H1 (cell line): ENCODE measurements at regions not wholly inside any gene's neighbourhood (a gene's known extent, or its start where the extent isn't known, plus 50 kb on each side); places are given as distances from the start of the nearest gene placed in this dataset.

Experiments
- CTCF ChIA-PET: fragments of 300-600 bp; sonication (Branson Sonifier 250); formaldehyde crosslinking; loops from one replicate; lab custom pipeline; 2021; ENCODE audit not compliant: partially characterized antibody; lab: Charles Lee
- POLR2A ChIA-PET: fragments of 300-600 bp; sonication (Branson Sonifier 250); formaldehyde crosslinking; loops from one replicate; lab custom pipeline; 2021; ENCODE audit warnings: inconsistent platforms; ENCODE audit not compliant: partially characterized antibody; lab: Charles Lee
- DNase-seq, 2 experiments: peaks; one replicate each; pipeline versions ENCODE4 v3.0.0 to v3.0.0-alpha.2; 2010 to 2022; ENCODE audit warnings: low spot score in 2 of 2, low read depth in 1 of 2, mixed read lengths in 1 of 2
- FAIRE-seq: peaks from 2 replicates; lab custom pipeline; 2011; peaks lifted over from hg19 to GRCh38; lab: Jason Lieb, UNC
- H2AFZ ChIP-seq: 2 replicates; pipeline ENCODE4 v1.8.1; 2012; ENCODE audit warnings: low read length, inconsistent platforms
- H2AK5ac ChIP-seq: 2 replicates; pipeline ENCODE4 v1.6.1; 2013; ENCODE audit warnings: low read depth, low read length
- H2BK120ac ChIP-seq: replicated peaks from 2 replicates; pipeline ENCODE3; 2013; ENCODE audit warnings: low read depth, low read length, inconsistent platforms
- H2BK12ac ChIP-seq: 2 replicates; pipeline ENCODE4 v1.6.1; 2013; ENCODE audit warnings: low read depth, low read length
- H2BK15ac ChIP-seq: 2 replicates; pipeline ENCODE4 v1.6.1; 2013; ENCODE audit warnings: low read length
- H2BK20ac ChIP-seq: 2 replicates; pipeline ENCODE4 v1.6.1; 2013; ENCODE audit warnings: low read length
- H2BK5ac ChIP-seq: 2 replicates; pipeline ENCODE4 v1.6.1; 2013; ENCODE audit warnings: low read depth, low read length
- H3K14ac ChIP-seq: 2 replicates; pipeline ENCODE4 v1.6.1; 2013; ENCODE audit warnings: inconsistent platforms; ENCODE audit not compliant: insufficient read length
- H3K18ac ChIP-seq: 2 replicates; pipeline ENCODE4 v1.6.1; 2013; ENCODE audit warnings: low read length; ENCODE audit errors: extremely low read depth
- H3K23ac ChIP-seq: 2 replicates; pipeline ENCODE4 v1.6.1; 2013; ENCODE audit warnings: inconsistent platforms; ENCODE audit not compliant: insufficient read length
- H3K23me2 ChIP-seq: 2 replicates; pipeline ENCODE4 v1.6.1; 2013; ENCODE audit warnings: low read depth, low read length
- H3K27ac ChIP-seq: 2 replicates; pipeline ENCODE4 v1.6.1; 2011; ENCODE audit warnings: low read depth, low read length, inconsistent platforms
- H3K27me3 ChIP-seq, 4 experiments: replicated peaks in 1 of 4; 1 replicate in 1 of 4; 2 replicates in 3 of 4; pipeline versions ENCODE4 v1.6.1 to v1.8.1; 2011 to 2013; ENCODE audit warnings: low read length in 3 of 4, mild to moderate bottlenecking in 3 of 4, inconsistent platforms in 2 of 4, mixed read lengths in 2 of 4, moderate library complexity in 1 of 4; ENCODE audit not compliant: control insufficient read depth in 3 of 4, insufficient read depth in 3 of 4; ENCODE audit errors: extremely low read depth in 1 of 4
- H3K36me3 ChIP-seq, 4 experiments: 2 replicates each; pipeline versions ENCODE4 v1.6.1 to v1.8.1; 2011 to 2013; ENCODE audit warnings: mild to moderate bottlenecking in 4 of 4, low read length in 3 of 4, moderate library complexity in 2 of 4, control low read depth in 1 of 4, inconsistent platforms in 1 of 4; ENCODE audit not compliant: insufficient read depth in 4 of 4, control insufficient read depth in 2 of 4
- H3K4ac ChIP-seq: replicated peaks from 2 replicates; pipeline ENCODE3; 2013; ENCODE audit warnings: low read length, low read depth, mixed read lengths, inconsistent platforms; ENCODE audit not compliant: insufficient read length
- H3K4me1 ChIP-seq, 4 experiments: replicated peaks in 1 of 4; 1 replicate in 1 of 4; 2 replicates in 3 of 4; pipeline versions ENCODE4 v1.6.1 to v1.8.1; 2011 to 2013; ENCODE audit warnings: low read length in 3 of 4, inconsistent platforms in 2 of 4, mixed read lengths in 1 of 4; ENCODE audit not compliant: insufficient read depth in 4 of 4, control insufficient read depth in 3 of 4
- H3K4me2 ChIP-seq, 2 experiments: 2 replicates each; pipeline versions ENCODE4 v1.6.1 to v1.8.1; 2011 to 2013; ENCODE audit warnings: low read depth in 2 of 2, low read length in 2 of 2, control low read depth in 1 of 2, inconsistent platforms in 1 of 2, mild to moderate bottlenecking in 1 of 2; ENCODE audit not compliant: insufficient read depth in 1 of 2
- H3K4me3 ChIP-seq, 4 experiments: fragments of 200-600, 300-600 bp in 1 of 4; sonication (generic), shearing (Covaris generic), sonication (Bioruptor Twin) in 1 of 4; 2 replicates each; pipeline versions ENCODE4 v1.5.1 to v1.8.1; 2011 to 2016; ENCODE audit warnings: low read length in 4 of 4, low read depth in 3 of 4, control low read depth in 2 of 4, inconsistent platforms in 2 of 4, mild to moderate bottlenecking in 2 of 4, mixed read lengths in 1 of 4, moderate library complexity in 1 of 4; ENCODE audit not compliant: insufficient read depth in 2 of 4; ENCODE audit errors: extremely low read depth in 1 of 4
- H3K56ac ChIP-seq: replicated peaks from 2 replicates; pipeline ENCODE3; 2013; ENCODE audit warnings: low read depth, mild to moderate bottlenecking, mixed read lengths, low read length, inconsistent platforms; ENCODE audit not compliant: insufficient read length
- H3K79me1 ChIP-seq: 2 replicates; pipeline ENCODE4 v1.6.1; 2013; ENCODE audit warnings: low read depth, low read length, control low read depth
- H3K79me2 ChIP-seq, 2 experiments: 2 replicates each; pipeline versions ENCODE4 v1.6.1 to v1.8.1; 2012 to 2013; ENCODE audit warnings: low read length in 2 of 2, mild to moderate bottlenecking in 2 of 2, inconsistent platforms in 1 of 2; ENCODE audit not compliant: insufficient read depth in 2 of 2, control insufficient read depth in 1 of 2
- H3K9ac ChIP-seq, 4 experiments: replicated peaks in 1 of 4; 1 replicate in 1 of 4; 2 replicates in 3 of 4; pipeline versions ENCODE4 v1.6.1 to v1.8.1; 2011 to 2013; ENCODE audit warnings: low read depth in 3 of 4, low read length in 3 of 4, control low read depth in 2 of 4, mild to moderate bottlenecking in 2 of 4, moderate library complexity in 2 of 4, inconsistent platforms in 1 of 4; ENCODE audit errors: extremely low read depth in 1 of 4
- H3K9me3 ChIP-seq, 2 experiments: 2 replicates each; pipeline versions ENCODE4 v1.6.1 to v1.8.1; 2012 to 2013; ENCODE audit warnings: mild to moderate bottlenecking in 2 of 2, moderate library complexity in 2 of 2, control low read depth in 1 of 2, inconsistent platforms in 1 of 2, low read depth in 1 of 2, low read length in 1 of 2, mixed read lengths in 1 of 2; ENCODE audit not compliant: insufficient read depth in 2 of 2
- H4K20me1 ChIP-seq, 2 experiments: replicated peaks in 1 of 2; 2 replicates each; pipeline versions ENCODE3 to v1.8.1; 2011 to 2013; ENCODE audit warnings: inconsistent platforms in 2 of 2, low read length in 2 of 2, mild to moderate bottlenecking in 1 of 2; ENCODE audit not compliant: insufficient read depth in 2 of 2, control insufficient read depth in 1 of 2
- H4K5ac ChIP-seq: 2 replicates; pipeline ENCODE4 v1.6.1; 2013; ENCODE audit warnings: low read length, low read depth, mixed read lengths, inconsistent platforms; ENCODE audit not compliant: insufficient read length
- H4K8ac ChIP-seq: 2 replicates; pipeline ENCODE4 v1.8.0; 2013; ENCODE audit warnings: mild to moderate bottlenecking, moderate library complexity, low read length, inconsistent platforms; ENCODE audit not compliant: insufficient read depth; ENCODE audit errors: extremely low read depth
- H4K91ac ChIP-seq: replicated peaks from 2 replicates; pipeline ENCODE3; 2013; ENCODE audit warnings: low read length, mixed read lengths, inconsistent platforms; ENCODE audit not compliant: insufficient read length
- ASH2L ChIP-seq: fragments of 200-600, 300-600 bp; sonication (generic); IDR thresholded peaks from one replicate; pipeline ENCODE4 v1.7.1; 2017; ENCODE audit warnings: low read length
- BACH1 ChIP-seq: IDR thresholded peaks from 2 replicates; pipeline ENCODE4 v1.6.1; 2012; ENCODE audit warnings: low read length, improper control_type of control experiment
- BCL11A ChIP-seq, 2 experiments: IDR thresholded peaks; one replicate each; pipeline ENCODE4 v1.6.1; 2011; ENCODE audit warnings: low read depth in 2 of 2, low read length in 2 of 2, mild to moderate bottlenecking in 2 of 2
- CBX5 ChIP-seq: fragments of 300-800, 300-1000 bp; sonication (generic); IDR thresholded peaks from 2 replicates; pipeline ENCODE4 v1.7.1; 2016; ENCODE audit warnings: antibody characterized with exemption, low read length, low read depth
- CEBPB ChIP-seq: IDR thresholded peaks from 2 replicates; pipeline ENCODE4 v1.6.1; 2012; ENCODE audit warnings: low read depth, low read length
- CREB1 ChIP-seq: IDR thresholded peaks from 2 replicates; pipeline ENCODE4 v1.6.1; 2012; ENCODE audit warnings: inconsistent platforms
- EP300 ChIP-seq, 2 experiments: IDR thresholded peaks; 1 replicate in 1 of 2; 2 replicates in 1 of 2; pipeline ENCODE4 v1.6.1; 2011 to 2012; ENCODE audit warnings: low read depth in 2 of 2, low read length in 2 of 2, mild to moderate bottlenecking in 2 of 2, borderline replicate concordance in 1 of 2, inconsistent platforms in 1 of 2, moderate library complexity in 1 of 2
- GABPA ChIP-seq: IDR thresholded peaks from 2 replicates; pipeline ENCODE4 v1.6.1; 2011; ENCODE audit warnings: mild to moderate bottlenecking, low read length, moderate library complexity, borderline replicate concordance; ENCODE audit not compliant: insufficient read depth
- GTF2F1 ChIP-seq: IDR thresholded peaks from 2 replicates; pipeline ENCODE4 v1.6.1; 2012; ENCODE audit warnings: low read depth, low read length, improper control_type of control experiment, borderline replicate concordance
- HDAC2 ChIP-seq, 2 experiments: fragments of 300-600 bp in 1 of 2; sonication (generic) in 1 of 2; IDR thresholded peaks; 2 replicates each; pipeline ENCODE4 v1.6.1; 2011 to 2012; ENCODE audit warnings: low read depth in 2 of 2, low read length in 2 of 2, mild to moderate bottlenecking in 2 of 2, moderate library complexity in 2 of 2, borderline replicate concordance in 1 of 2, inconsistent platforms in 1 of 2
- KDM4A ChIP-seq: IDR thresholded peaks from one replicate; pipeline ENCODE4 v1.7.1; 2012; ENCODE audit warnings: low read depth, mild to moderate bottlenecking, moderate library complexity, low read length, inconsistent platforms; ENCODE audit not compliant: severe bottlenecking
- MAFK ChIP-seq: IDR thresholded peaks from 2 replicates; pipeline ENCODE4 v1.6.1; 2012; ENCODE audit warnings: low read depth, mild to moderate bottlenecking, improper control_type of control experiment, low read length
- RNF2 ChIP-seq: fragments of 200-900, 300-1000 bp; sonication (generic); IDR thresholded peaks from 2 replicates; pipeline ENCODE4 v1.7.1; 2016; ENCODE audit warnings: borderline replicate concordance, low read depth, mild to moderate bottlenecking, antibody characterized with exemption, low read length; ENCODE audit not compliant: poor library complexity, severe bottlenecking; ENCODE audit errors: missing control alignments
- SP1 ChIP-seq: IDR thresholded peaks from 2 replicates; pipeline ENCODE4 v1.6.1; 2011; ENCODE audit warnings: low read depth, low read length
- SP4 ChIP-seq: IDR thresholded peaks from 2 replicates; pipeline ENCODE4 v1.6.1; 2012; ENCODE audit warnings: low read length, inconsistent platforms
- SRF ChIP-seq: IDR thresholded peaks from 2 replicates; pipeline ENCODE4 v1.6.1; 2011; ENCODE audit warnings: mild to moderate bottlenecking, low read depth, low read length, moderate library complexity
- SUZ12 ChIP-seq: fragments of 200-600 bp; sonication (generic); IDR thresholded peaks from 2 replicates; pipeline ENCODE4 v1.6.1; 2012; ENCODE audit warnings: mild to moderate bottlenecking, inconsistent platforms, low read length, moderate library complexity, mixed read lengths

DNA sequence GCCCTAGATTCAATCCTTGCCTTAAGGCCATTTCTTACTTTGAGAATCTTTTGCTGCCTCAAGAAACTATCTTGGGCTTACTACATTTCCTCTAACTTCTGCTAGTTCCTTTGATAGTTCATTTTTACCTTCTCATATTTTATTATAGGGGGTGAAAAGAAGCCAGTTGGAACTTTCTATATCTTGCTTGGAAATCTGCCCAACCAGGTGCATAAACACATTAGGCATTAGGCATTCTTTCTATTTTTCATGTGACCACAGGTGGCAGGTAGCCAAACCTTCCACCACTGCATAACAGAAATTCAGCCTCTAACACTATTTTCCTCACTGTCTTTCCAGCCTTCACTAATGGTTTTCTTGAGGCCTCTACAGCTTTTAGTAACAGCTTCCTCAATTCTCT is 300.0 kb upstream of the SP8 start:
- no peaks in the 10 kb centered on the region for H3K27me3 ChIP-seq
- H4K20me1 ChIP-seq: no peaks in the 10 kb centered on the region
- no peak overlapping the region for H3K27ac ChIP-seq
- DNase-seq (no peak), FAIRE-seq (no peak)
- no peak overlapping the region for H2BK15ac ChIP-seq
- H2BK12ac ChIP-seq: no peak overlapping the region
- no peaks in the 10 kb centered on the region for H3K79me2 ChIP-seq
- no peak overlapping the region for H2BK120ac ChIP-seq
- no peak overlapping the region for H4K8ac ChIP-seq
- no peak overlapping the region for H3K4me3 ChIP-seq
- H4K91ac ChIP-seq: no peak overlapping the region
- H3K4me1 ChIP-seq: no peaks in the 10 kb centered on the region
- no peak overlapping the region for H3K4ac ChIP-seq
- no peak overlapping the region for H2AFZ ChIP-seq
- H3K14ac ChIP-seq: no peak overlapping the region
- no peaks in the 10 kb centered on the region for H3K79me1 ChIP-seq
- ChIA-PET POLR2A (no interaction called here), CTCF (no interaction called here)
- no peaks in the 10 kb centered on the region for H3K23me2 ChIP-seq
- H3K56ac ChIP-seq: no peak overlapping the region
- no peak overlapping the region for H3K23ac ChIP-seq
- no peaks in the 10 kb centered on the region for H3K9me3 ChIP-seq
- no peak overlapping the region for H4K5ac ChIP-seq
- no peak overlapping the region for H3K4me2 ChIP-seq
- H2BK5ac ChIP-seq: no peak overlapping the region
- no peak overlapping the region for H2AK5ac ChIP-seq
- H3K9ac ChIP-seq: no peak overlapping the region
- no peak overlapping the region for H2BK20ac ChIP-seq
- H3K18ac ChIP-seq: no peak overlapping the region
- no peaks in the 10 kb centered on the region for H3K36me3 ChIP-seq
- TF ChIP-seq CEBPB (no peak), BCL11A (IDR thresholded peaks at IDR 0.05; ENCODE audit: low read depth in 2 of 2, low read length in 2 of 2) (no peak), CREB1 (no peak), SUZ12 (no peak), GABPA (no peak), BACH1 (no peak), ASH2L (no peak), MAFK (no peak), GTF2F1 (no peak), RNF2 (no peak), EP300 (IDR thresholded peaks at IDR 0.05; ENCODE audit: borderline replicate concordance in 1 of 2, low read depth in 2 of 2, low read length in 2 of 2) (no peak), SRF (no peak), SP1 (no peak), CBX5 (no peak), HDAC2 (IDR thresholded peaks at IDR 0.05; ENCODE audit: borderline replicate concordance in 1 of 2, low read depth in 2 of 2, low read length in 2 of 2) (no peak), KDM4A (no peak), SP4 (no peak)
